Loucy (cell line): ENCODE measurements at regions not wholly inside any gene's neighbourhood (a gene's known extent, or its start where the extent isn't known, plus 50 kb on each side); places are given as distances from the start of the nearest gene placed in this dataset.

Experiments used
- H2AFZ ChIP-seq: fragments of 200-600 bp; sonication (generic); 2 replicates; pipeline ENCODE4 v1.6.0; 2016; ENCODE audit warnings: antibody characterized with exemption, mild to moderate bottlenecking, low read length, moderate library complexity
- H3F3A ChIP-seq: fragments of 200-600 bp; 2 replicates; pipeline ENCODE4 v1.6.0; 2016; ENCODE audit warnings: antibody characterized with exemption, low read depth, mild to moderate bottlenecking
- H3K27me3 ChIP-seq: fragments of 200-600 bp; sonication (generic); 2 replicates; pipeline ENCODE4 v1.6.1; 2014; ENCODE audit warnings: low read length, mild to moderate bottlenecking; ENCODE audit not compliant: insufficient read depth, poor library complexity, severe bottlenecking
- H3K36me3 ChIP-seq: fragments of 200-600 bp; sonication (generic); 2 replicates; pipeline ENCODE4 v1.6.1; 2016; ENCODE audit warnings: low read length; ENCODE audit not compliant: insufficient read depth
- H3K4me1 ChIP-seq: fragments of 200-600 bp; sonication (generic); 2 replicates; pipeline ENCODE4 v1.5.1; 2014; ENCODE audit warnings: low read length, mild to moderate bottlenecking; ENCODE audit not compliant: insufficient read depth, poor library complexity, severe bottlenecking
- H3K4me2 ChIP-seq: fragments of 200-600 bp; sonication (generic); 2 replicates; pipeline ENCODE4 v1.6.0; 2014; ENCODE audit warnings: antibody characterized with exemption, low read length, low read depth, mild to moderate bottlenecking; ENCODE audit not compliant: poor library complexity, severe bottlenecking
- H3K4me3 ChIP-seq: fragments of 200-600 bp; sonication (generic); 2 replicates; pipeline ENCODE4 v1.5.1; 2014; ENCODE audit warnings: low read length, mild to moderate bottlenecking, mixed read lengths; ENCODE audit not compliant: poor library complexity, severe bottlenecking
- H3K79me2 ChIP-seq: fragments of 200-600 bp; sonication (generic); 2 replicates; pipeline ENCODE4 v1.6.1; 2014; ENCODE audit warnings: low read length; ENCODE audit not compliant: insufficient read depth
- H3K9ac ChIP-seq: fragments of 200-600 bp; sonication (generic); 2 replicates; pipeline ENCODE4 v1.6.0; 2014; ENCODE audit warnings: mild to moderate bottlenecking, low read depth, low read length, moderate library complexity; ENCODE audit not compliant: poor library complexity, severe bottlenecking
- H3K9me2 ChIP-seq: fragments of 200-600 bp; sonication (generic); replicated peaks from 2 replicates; pipeline ENCODE4 v1.6.1; 2016; ENCODE audit warnings: low read depth, low read length, mixed read lengths
- H3K9me3 ChIP-seq: fragments of 200-600 bp; sonication (generic); 2 replicates; pipeline ENCODE4 v1.6.1; 2014; ENCODE audit warnings: mild to moderate bottlenecking, antibody characterized with exemption, low read length, low read depth; ENCODE audit not compliant: insufficient read depth
- H4K20me1 ChIP-seq: fragments of 200-600 bp; sonication (generic); 2 replicates; pipeline ENCODE4 v1.6.0; 2014; ENCODE audit warnings: antibody characterized with exemption, low read length, mild to moderate bottlenecking; ENCODE audit not compliant: insufficient read depth, poor library complexity, severe bottlenecking
- CTCF ChIP-seq: fragments of 200-600 bp; sonication (generic); conservative IDR thresholded peaks from 2 replicates; pipeline ENCODE4 v1.5.1; 2014; ENCODE audit warnings: mild to moderate bottlenecking, antibody characterized with exemption, low read length
- EZH2phosphoT487 ChIP-seq: fragments of 200-600 bp; IDR thresholded peaks from 2 replicates; pipeline ENCODE4 v1.6.1; 2018; ENCODE audit warnings: antibody characterized with exemption, mild to moderate bottlenecking, moderate library complexity, borderline replicate concordance

GRCh38 chr20:8073024-8073832 is 53.7 kb upstream of the TMX4 start:
- Histone ChIP-seq H3K4me3 (no peak overlapping the region), H3K27me3 (no peaks in the 10 kb centered on the region), H3K9me2 (no peaks in the 10 kb centered on the region), H3K4me1 (peaks cover 14% of the 10 kb centered on the region), H3K36me3 (no peaks in the 10 kb centered on the region), H3F3A (no peaks in the 10 kb centered on the region), H2AFZ (no peak overlapping the region), H3K9ac (no peak overlapping the region), H4K20me1 (no peaks in the 10 kb centered on the region), H3K79me2 (no peaks in the 10 kb centered on the region), H3K9me3 (no peaks in the 10 kb centered on the region), H3K4me2 (peak overlapping the region; percentile 40)
- TF ChIP-seq CTCF, result no peak
- TF ChIP-seq EZH2phosphoT487, result 0 out of 2 replicates have a peak, but pooled peaks have one; percentile 23

GRCh38 chr20:8074931-8075330 is 55.4 kb upstream of the TMX4 start:
- Histone ChIP-seq H4K20me1 (no peaks in the 10 kb centered on the region), H3K9ac (no peak overlapping the region), H3K4me2 (no peak overlapping the region), H3K9me2 (no peaks in the 10 kb centered on the region), H3K79me2 (no peaks in the 10 kb centered on the region), H3K27me3 (no peaks in the 10 kb centered on the region), H3K9me3 (no peaks in the 10 kb centered on the region), H3K4me1 (peaks cover 14% of the 10 kb centered on the region), H2AFZ (no peak overlapping the region), H3K36me3 (no peaks in the 10 kb centered on the region), H3K4me3 (no peak overlapping the region), H3F3A (no peaks in the 10 kb centered on the region)
- TF ChIP-seq CTCF, result no peak
- no peak for TF ChIP-seq EZH2phosphoT487

GRCh38 chr20:8076306-8077136 is 55.5 kb upstream of the PLCB1 start:
- no peaks in the 10 kb centered on the region for H3K9me3 ChIP-seq
- no peak overlapping the region for H3K9ac ChIP-seq
- H3K79me2 ChIP-seq, result no peaks in the 10 kb centered on the region
- no peaks in the 10 kb centered on the region for H3F3A ChIP-seq
- H2AFZ ChIP-seq, result no peak overlapping the region
- H3K27me3 ChIP-seq, result no peaks in the 10 kb centered on the region
- no peaks in the 10 kb centered on the region for H4K20me1 ChIP-seq
- no peaks in the 10 kb centered on the region for H3K9me2 ChIP-seq
- no peaks in the 10 kb centered on the region for H3K36me3 ChIP-seq
- no peak overlapping the region for H3K4me2 ChIP-seq
- no peak overlapping the region for H3K4me3 ChIP-seq
- TF ChIP-seq EZH2phosphoT487 (no peak), CTCF (no peak)
- H3K4me1 ChIP-seq, result peaks cover 14% of the 10 kb centered on the region
